GM21515 (cell line): ENCODE measurements at regions not wholly inside any gene's neighbourhood (a gene's known extent, or its start where the extent isn't known, plus 50 kb on each side); places are given as distances from the start of the nearest gene placed in this dataset.
A peak's percentile ranks its signal among the peaks of the same experiment; 100 is the strongest.

ENCODE experiments used
- ATAC-seq: cut with Tn5 transposase; IDR thresholded peaks from one replicate; pipeline ENCODE4 v1.9.1; 2021; ENCODE audit not compliant: unreplicated experiment

DNA sequence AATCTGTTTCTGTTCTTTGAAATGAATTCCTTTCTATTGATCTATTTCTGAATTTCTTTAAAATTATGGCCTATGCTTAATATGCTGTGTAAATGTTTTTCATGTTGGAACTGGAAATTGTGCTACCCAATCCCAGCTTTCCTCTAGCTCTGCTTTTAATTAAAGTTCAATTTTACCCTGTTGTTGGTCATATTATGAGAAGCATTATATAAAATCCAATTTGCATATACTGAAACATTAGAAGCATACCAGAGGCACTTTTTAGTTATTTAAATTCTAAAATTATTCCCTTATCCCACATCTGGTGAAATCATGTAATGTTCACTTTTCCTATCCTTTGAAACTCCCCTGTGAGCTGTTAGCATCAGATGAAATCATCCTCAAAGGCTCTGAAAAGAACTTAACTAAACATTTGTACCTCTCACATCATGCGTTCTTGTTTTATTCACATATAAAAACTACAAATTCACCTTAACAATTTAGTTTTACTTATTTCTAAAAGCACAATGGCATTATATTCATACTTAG is 160.6 kb upstream of the COL21A1 start:
- no peak for ATAC-seq

DNA sequence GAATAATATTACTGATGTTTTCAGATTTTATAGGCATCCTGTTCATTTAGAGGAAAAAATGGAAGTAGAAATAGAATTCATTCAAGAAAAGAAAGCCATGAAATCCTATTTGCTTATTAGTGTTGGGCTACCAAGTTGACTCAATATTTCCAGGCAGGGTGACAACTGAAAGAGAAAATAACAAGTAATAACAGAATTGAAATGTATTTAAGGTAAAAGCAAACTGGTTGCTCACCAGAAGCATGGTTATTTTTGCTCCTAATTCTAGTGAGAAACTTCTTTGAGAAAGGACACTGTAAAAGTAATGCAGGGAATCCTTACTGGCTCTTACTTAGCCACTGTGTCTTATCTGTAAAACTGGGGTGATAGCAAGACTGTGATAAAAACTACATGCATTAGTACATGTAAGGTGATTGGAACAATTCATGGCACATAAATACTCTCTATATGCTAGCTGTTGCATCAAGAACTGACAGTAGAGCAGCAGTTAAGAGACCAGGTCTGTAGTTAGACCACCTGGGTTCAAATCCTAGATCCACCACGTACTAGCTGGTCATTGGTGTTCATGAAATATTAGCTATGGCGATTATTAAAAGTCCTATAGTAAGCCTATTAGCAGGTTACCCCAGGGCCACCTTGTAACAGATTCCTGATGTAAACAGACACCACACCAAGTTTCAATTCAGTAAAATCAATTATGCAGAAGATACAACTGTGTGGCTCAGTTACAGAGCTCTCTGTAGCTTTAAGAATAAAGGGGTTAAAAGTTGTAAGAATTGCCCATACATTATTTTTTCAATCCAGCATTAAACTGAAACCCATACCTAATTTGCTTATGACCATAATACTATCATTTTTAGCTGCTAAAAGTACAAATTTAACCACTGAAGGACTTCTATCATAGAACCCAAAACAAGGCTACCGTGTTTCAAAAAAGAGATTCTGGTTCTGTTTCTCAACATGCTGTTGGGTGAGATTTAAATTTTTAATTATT is 159.2 kb upstream of the COL21A1 start:
- ATAC-seq = peak; percentile 68

DNA sequence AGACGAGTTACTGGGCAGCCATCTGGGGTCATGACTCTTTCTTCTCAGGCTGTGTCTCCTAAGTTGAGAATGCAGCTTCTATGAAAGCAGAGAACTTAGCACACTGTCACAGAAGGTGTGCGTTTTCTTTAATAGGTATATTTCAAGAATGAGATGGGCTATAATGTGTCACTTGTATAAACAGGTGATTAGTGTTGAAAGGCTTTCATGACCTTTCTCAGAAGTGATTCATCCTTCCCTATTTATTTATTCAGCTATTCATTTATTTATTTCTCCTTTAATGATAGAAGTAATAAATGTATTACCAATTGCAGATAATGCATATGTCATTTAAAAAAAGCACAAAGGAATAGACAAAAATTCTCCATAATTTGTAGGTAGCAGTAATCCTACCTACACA is 157.2 kb upstream of the COL21A1 start:
- ATAC-seq = no peak

DNA sequence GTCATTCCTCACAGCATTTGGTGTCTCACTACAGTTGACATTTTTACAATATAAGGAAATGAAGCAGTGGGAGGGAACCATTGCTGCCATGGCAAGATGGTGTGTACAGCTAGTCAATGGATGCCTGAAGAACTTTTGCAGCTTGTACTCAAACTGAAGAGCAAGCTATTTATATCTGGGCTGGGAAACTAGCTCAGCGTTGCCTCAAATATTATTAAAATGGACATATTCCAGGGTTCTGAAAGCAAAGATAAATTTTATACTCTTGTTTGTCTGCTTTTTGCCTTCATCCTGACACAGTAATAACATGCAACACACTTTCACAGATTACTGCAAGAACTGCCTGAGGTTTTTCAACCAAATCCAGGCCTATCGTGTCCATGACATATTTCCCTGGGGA is 156.4 kb upstream of the COL21A1 start:
- no peak for ATAC-seq

DNA sequence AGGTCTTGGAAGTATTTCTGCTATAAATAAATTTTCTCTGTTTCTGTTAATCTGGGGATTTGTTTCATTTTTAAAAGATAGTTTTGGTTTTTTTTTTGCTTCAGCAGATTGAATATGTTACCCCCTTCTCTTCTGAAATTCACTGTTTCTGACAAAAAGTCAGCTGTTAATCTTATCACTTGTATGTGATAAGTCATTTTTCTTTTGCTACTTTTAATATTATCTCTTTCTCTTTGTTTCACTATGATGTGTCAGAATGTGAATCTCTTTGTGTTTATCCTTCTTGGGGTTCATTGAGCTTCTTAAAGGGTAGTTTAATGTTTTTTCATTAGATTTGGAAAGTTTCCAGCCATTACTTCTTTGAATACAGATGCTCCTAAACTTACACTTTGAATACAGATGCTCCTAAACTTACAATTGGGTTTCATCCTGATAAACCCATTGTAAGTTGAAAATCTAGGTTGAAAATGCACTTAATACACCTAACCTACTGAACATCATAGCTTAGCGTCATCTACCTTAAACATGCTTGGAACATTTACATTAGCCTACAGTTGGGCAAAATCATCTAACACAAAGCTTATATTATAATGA is 154.2 kb upstream of the COL21A1 start:
- ATAC-seq = no peak

DNA sequence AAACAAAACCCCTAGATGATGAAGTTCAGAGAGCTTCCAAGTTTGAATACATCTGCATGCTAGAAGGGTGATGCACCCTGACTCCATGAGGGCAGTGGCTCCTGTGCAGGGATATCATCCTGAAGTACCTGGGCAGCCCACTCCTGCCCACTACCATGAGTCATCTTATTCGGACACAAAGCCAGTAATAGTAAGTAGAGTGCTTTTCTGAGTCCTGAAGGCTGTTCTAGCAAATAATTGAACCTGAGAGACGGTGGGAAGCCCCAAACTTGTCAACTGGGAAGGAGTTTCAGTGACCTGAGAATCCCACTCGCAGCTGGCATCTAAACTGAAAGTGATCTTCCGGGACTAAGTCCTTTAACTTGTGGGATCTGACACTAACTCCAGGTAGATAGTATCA is 152.9 kb upstream of the COL21A1 start:
- ATAC-seq = no peak

DNA sequence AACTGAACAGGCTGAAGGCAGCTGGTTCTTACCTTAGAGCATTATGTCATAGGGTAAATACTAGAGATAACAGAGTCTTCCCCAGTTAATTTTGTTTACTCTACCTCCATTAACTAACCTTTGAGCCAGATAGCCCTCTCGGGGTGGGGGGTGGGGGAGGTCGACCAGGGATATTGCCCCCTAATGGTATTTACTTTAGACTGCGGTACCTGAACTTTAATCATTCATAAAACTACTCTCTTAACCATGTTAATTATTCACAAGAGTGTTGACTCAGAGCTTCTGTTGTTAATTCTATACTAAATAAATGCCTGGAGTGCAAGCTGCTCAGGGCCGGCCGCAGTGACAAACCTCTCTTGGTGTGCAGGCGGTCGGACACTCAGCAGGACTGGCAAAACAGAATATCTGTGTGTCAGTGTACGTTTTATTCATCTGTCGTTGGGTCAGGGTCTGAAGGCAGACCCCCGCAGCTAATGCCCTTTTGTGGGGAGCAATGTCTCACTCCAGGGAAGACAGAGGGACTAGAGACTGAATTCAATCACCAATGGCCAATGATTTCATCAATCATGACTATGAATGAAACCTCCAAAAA is 152.4 kb upstream of the COL21A1 start:
- ATAC-seq = no peak

DNA sequence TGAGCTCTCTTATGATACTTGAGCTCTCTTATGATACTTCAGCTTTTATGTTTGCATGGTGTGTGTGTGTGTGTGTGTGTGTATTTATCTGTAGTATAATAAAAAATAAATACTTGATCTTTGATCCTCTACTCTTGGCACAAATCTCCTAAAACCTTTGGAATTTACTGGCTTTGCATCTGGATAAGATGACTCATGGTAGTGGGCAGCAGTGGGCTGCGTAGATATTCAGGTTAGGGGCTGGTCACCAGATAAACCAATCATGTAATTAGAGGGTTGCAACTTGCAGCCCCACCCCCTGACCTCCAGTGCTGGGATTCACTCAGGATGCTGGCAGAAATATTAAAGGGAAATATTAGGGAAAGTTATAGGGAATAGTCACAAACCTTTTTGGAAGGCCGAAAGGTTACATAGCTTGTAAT is 151.9 kb upstream of the COL21A1 start:
- ATAC-seq = no peak

DNA sequence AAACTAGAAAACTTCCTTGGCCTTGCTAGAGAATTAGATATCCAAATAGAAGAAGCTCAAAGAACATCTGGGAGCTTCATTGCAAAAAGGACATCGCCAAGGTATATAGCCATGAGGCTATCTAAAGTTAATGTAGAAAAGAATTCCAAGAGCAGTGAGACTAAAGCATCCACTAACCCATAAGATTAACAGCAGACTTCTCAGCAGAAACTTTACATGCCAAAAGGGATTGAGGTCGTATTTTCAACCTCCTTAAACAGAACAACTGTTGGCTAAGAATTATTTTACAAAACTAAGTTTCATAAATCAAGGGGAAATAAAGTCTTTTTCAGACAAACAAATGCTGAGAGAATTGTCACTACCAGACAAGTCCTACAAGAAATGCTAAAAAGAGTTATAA is 149.1 kb upstream of the COL21A1 start:
- no peak for ATAC-seq

DNA sequence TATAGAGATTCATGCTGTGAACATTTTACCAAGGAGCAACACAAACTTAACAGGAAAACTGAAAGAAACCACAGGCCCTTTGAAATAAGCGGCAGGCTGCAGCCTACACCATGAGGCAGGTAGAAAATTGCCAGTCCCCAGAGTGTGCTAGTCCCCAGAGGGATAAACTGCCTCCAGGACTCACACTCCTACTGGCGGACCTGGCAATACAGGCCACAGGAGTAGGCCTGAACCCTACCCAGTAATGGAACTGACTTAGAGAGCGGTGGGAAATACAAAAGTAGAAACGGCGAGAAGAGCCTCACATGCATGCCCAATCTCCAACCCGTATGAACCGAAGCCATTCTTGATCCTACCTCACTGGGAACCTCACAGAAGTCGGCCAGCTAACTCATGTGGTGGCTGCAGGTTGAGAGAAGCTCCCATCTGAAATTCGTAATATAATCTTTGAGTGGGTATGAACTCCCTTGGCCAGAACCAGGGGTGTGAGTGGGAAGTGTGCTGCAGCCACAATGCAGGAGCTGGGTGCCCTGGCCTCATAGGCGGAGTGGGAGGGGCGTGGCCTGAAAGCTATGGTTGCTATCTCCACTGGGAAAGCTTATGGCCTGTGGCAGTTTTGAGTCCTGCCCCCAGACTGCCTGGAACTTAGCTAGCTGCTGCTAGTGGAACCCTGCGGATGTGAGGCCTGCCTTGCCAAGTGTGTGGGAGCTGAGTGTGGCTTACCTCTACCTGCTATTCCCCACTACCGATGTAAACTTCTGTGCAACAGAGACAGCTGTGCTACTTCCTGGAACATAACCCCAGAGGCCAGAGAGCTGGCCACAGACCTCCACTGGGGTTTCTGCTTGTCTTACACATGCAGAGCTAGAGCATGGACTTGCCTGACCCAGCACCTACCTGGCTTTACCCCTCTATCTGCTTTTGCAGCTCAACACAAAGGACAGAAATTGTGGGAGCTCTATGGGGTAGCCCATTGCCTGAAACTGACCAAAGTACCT is 146.5 kb upstream of the COL21A1 start:
- ATAC-seq = no peak

DNA sequence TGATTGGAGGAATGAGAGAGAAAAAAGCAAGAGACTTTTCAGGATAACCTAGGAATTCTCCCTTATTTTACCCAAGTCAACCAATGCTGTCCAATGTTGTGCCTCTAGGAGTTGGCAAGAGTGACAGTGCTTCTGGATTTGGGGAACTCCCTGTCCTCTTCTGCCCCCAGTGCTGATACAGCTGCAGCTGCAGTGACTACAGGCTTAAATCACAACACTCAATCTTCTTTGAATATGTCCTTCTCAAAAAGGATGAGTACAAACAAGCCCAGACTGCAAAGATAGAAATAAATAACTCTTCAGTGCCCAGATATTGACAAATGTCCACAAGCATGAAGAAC is 141.0 kb upstream of the COL21A1 start:
- no peak for ATAC-seq

DNA sequence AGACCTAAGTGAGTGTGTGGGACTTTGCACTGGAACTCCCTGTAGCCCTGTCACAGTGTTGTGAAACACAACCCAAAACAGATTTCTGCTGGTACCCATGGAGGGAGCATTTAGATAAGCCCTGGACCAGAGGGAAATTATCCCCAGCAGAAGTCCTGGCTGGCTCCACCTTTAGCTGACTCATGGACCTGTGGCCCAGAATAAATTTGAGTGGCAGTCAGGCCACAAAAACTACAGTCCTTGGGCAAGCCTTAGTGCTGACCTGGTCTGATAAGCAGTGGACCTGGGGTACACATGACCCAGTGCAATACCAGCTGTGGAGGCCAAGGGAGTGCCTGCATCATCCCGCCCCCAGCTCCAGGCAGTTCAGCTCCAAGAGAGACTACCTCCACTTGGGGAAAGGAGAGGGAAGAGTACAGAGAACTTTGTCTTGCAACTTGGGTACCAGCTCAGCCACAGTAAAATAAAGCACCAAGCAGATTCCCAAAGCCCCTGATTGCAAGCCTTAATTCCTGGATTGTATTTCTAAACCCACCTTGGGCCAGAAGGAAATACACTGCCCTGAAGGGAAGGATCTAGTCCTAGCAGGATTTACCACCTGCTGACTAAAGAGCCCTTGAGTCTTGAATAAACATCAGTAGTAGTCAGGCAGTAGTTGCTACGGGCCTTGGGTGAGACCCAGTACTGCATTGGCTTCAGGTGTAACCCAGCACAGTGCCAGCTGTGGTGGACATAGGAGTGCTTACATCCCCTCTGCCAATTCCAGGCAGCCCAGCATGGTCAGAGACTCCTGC is 140.4 kb upstream of the COL21A1 start:
- no peak for ATAC-seq

DNA sequence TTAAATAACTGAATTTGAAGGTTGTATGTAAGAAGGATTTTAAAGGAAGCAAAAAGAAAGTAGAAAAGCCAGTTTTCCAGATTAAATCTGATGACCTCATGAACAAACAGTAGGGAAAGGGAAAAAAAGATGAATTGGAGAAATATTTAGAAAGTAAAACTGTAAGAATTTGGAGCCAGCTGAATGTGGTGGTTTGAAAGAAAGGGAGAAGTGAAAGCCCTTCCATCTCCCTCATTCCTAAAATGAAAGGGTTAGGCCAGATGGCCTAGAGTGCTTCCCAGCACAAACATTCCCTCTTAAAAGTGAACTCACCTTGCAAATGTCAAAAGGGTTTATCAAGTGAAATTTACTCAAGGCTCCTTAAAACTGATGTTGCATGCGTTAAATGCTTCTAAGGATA is 139.3 kb upstream of the COL21A1 start:
- ATAC-seq = no peak

DNA sequence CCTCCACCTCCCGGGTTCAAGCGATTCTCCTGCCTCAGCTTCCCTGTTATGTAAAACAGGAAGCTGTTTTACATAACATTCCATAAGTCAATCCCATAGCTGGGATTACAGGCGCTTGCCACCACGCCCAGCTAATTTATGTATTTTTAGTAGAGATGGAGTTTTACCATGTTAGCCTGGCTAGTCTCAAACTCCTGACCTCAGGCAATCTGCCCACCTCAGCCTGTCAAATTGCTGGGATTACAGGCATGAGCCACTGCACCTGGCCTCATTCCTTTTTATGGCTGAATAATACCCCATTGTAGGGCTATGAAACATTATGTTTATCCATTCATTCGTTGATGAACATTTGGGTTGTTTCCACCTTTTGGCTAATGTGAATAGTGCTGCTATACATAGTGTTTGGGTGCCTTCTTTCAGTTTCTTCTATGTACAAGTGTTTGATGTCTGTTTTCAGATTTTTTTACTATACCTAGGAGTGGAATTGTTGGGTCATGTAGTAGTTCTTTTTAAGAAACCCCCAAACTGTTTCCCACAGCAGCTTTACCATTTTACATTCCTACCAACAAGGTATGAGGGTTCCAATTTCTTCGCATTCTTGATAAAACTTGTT is 138.7 kb upstream of the COL21A1 start:
- ATAC-seq = no peak

DNA sequence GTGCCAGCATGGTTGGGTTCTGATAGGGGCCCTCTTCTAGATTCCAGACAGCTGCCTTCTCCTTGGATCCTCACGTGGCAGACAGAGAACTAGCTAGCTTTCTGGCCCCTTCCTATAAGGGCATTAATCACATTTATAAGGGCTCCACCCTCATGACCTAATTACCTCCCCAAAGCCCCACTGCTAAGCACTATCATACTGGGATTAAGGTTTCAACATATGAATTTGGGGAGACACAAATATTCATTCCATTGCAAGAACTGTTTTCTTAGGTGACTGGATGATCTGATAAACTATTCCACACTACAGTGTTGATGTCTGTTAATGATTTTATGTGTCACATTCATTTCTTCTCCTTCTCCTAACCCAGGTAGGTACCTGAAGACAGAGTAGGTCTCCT is 135.8 kb upstream of the COL21A1 start:
- ATAC-seq = no peak

DNA sequence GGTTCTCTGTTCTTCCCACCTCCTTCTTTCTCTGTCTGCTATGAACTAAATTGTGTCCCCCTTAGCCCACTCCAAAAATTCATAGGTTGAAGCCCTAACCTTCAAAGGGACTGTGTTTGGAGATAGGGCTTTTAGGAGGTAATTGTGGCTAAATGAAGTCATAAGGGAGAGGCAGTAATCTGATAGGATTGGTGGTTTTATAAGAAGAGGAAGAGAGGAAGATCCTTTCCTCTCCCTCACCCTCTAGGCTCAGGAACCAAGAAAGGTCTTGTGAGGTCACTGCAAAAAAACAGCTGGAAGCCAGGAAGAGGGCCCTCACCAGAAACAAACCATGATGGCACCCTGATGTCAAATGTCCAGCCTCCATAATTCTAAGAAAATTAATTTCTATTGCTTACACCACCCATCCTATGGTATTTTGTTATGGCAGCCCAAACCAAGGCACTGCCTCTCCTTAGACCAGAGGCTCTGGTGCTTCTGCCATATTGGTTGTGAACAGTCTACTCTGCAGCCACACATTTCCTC is 135.1 kb upstream of the COL21A1 start:
- ATAC-seq = no peak

DNA sequence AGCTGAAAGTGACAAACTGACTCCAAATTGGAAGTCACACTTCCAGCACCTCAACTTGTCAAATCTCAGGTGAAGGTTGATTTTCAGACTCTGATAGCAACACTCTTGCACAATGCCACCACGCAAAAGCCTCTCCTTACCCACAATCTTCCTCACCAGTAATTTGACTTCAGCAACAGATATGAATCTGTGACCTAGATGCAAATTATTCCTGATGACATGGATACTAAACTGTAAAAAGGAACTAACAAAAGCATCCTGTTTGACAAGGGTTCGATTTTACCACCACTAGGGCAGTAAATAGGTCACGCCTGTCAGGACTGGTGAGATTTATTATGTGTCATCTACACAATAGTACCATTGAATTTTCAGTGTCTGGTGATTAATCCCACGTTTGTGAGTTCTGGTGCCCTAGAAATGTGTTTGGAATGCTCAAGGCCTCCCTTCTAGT is 134.4 kb upstream of the COL21A1 start:
- ATAC-seq = no peak

DNA sequence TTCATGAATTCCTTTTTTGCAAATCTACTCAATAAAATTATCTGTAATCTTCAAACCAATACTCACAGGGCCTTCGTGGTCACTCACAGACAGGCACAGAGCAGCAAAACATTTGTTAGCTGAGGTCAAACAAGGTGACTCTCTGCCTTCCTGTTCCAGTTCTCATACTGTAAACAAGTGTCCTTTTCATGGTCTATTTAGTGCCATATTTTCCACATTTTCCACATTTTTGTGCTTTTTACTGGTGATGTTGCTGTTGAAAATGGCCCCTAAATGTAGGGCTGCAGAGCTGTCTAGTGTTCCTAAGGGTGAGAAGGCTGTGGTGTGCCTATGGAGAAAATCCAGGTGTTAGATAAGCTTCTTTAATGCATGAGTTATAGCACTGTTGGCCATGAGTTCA is 133.1 kb upstream of the COL21A1 start:
- ATAC-seq = no peak

DNA sequence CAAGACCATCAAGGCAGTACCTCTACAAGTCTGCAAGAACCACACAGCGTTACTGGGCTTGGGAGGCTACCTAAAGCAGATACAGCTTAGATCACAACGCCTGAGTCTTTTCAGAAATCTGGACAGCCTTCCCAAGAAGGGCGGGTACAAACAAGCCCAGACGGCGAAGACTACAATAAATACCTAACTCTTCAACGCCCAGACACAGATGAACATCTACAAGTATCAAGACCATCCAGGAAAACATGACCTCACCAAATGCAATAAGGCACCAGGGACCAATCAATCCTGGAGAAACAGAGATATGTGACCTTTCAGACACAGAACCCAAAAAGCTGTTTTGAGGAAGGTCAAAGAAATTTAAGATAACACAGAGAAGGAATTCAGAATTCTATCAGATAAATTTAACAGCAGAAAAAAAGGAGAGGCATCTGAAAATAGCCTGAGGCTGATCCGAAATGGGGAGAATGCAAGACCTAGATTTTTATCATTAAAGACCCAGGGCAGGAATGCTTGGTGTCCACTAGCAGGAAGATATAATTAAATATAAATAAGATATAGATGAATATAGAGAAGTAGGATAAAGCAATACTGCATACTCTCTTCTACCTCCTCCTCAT is 131.7 kb upstream of the COL21A1 start:
- ATAC-seq = no peak
